NOMO-1 (cell line): ENCODE measurements at regions not wholly inside any gene's neighbourhood (a gene's known extent, or its start where the extent isn't known, plus 50 kb on each side); places are given as distances from the start of the nearest gene placed in this dataset.
A peak's percentile ranks its signal among the peaks of the same experiment; 100 is the strongest.

Source experiments
- DNase-seq, 2 experiments: peaks; one replicate each; lab custom pipeline; 2025; ENCODE audit not compliant: unreplicated experiment in 2 of 2; lab: John Stamatoyannopoulos, UW

DNA sequence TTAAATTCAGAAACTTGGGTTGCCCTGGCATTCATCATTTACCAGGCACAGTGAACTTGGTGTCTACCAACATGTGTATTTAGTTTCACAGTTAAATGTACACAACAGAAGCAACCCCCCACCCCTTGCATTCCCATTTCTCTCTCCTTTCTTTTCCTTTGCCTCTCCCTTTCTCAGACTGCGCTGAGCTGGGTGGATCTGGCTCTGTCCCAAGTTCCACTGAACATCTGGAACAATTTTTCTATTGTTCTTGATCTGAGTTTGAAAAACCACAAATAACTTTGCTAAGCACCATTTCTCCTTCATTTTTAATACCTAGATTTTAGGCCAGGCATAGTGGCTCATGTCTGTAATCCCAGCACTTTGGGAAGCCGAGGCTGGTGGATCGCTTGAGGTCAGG, 242.2 kb downstream of the ABHD5 start:
- no peak for DNase-seq

DNA sequence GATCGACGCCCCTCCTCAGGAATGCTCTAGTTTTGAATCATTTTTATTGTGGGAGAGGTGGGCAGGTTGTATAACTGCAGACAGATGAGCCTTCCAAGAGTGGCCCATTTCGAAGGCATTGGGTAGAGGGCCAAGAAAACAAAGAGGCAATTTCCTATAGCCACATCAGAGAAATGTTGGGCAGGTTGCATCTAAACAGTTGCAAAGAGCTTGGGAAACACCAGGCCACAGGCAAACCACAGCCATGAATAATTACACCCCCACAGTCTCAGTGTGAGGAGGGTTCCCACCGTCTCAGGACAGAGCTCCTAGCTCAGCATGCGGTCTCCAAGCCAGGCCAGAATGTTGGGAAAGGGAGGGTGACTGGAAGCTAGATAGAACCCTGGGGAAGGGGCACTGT, 257.3 kb downstream of the ABHD5 start:
- no peak for DNase-seq

DNA sequence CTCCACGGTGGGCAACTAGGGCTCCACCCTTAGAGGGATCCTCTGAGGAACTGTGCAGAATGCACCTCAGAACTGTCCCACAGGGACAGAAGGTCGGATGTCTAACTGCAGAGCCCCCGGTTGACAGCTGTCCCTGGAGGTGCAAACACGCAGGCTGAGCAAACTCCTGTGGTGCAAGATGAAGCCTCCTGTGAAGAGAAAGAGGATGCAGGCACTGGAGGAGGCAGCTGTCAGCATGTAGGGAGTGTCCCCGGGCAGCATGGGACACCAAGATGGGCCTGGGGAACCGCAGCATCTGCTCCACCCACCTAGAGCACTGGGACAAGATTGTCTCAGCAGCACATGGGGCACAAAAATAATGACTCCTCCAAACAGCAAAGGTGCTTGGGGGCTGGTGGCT, 258.9 kb downstream of the ABHD5 start:
- DNase-seq, result peak in 1 of 2 experiments; percentile 17

DNA sequence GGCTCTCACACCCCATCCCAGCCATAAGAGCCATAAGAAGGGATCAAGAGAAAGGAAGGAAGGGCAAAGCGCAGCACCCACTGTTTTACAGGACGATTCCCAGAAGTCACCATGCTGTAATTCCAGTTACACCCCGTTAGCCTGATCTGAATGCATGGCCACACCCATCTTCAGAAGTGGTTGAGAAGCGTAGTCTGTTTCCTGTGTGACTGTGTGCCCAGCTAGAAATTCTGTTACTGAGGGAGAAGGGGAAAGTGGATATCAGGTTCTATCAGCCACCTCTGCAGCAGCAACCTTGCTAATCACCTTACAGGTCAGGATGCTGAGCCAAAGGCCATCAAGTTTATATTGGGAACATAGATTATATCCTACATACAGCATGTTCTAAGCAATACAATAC, 260.0 kb downstream of the ABHD5 start:
- no peak for DNase-seq

DNA sequence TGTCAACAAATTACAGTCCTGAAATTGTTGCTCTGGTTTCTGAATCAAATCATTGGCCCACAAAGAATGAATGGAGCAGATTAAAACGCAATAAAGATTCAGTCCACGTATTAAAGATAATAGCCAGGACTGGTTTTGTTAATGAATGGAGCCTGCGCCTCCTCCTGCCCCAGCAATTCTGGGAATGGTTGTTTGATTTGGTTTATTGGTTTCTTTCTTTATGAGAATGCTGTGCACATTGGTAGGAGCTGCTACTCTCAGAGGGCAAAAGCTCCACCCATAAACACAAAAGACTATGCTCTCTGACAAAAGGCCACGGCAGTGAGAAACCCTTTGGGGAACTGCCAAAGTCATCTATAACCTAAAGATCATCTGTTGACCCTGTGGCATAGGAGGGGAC, 261.1 kb downstream of the ABHD5 start:
- DNase-seq, result no peak

DNA sequence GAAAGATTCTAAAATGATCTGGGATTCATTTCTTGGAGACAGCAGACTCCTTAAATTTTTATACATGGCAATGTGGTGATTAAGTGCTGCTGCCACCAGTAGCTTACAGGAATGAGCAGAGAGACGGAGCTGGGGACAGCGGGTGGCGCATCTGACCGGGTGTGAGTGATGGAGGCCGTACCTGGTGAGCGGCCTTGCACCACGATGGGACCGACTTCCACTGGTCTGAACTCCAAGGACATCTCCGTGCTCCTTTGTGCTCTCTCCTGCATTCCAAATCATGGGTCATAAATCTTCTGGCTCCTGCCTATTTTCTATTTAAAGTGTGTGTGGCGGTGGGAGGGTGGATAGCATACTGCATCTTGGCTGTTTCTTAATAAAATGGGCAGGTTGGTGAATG, 262.6 kb downstream of the ABHD5 start:
- no peak for DNase-seq

DNA sequence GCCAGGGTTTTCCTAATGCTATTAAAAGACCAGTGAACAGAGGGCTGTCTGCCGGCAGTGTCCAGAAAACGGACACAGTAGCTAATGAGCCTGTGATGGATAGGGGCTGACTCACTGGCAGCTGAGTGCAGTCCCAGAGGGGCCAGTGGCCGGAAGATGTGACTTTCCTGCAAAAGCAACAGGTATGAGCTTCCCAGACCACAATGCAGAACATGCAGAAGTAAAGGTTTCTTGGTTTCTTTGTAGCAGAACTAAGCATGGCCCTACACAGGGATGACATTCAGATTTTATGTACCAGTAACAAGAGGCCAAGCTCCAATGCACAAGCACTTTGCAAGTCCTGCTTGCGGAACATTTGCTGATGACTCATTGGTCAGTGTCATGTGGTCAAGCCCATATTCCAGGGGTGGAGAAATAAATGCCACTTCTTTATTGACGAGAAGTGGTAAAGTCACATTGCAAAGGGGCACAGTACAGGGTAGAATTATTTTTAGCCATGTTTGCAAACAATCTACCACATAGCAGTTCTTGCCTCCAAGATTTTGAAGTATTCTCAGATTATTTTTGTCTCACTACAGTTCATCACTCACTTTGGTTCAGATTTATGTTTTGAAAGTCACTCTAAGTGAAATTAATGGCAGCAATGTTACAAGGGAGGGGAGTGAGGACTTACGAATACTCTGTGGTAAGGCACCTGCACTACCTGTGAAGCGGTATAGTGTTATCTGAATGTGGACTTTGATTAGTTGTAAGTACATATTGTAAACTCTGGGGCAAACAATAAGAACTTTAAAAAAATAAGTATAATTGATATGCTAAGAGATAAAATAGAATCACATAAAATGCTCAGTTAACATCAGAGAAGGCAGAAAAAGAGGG, 263.3 kb downstream of the ABHD5 start:
- DNase-seq, result peak; percentile 79 to 91

DNA sequence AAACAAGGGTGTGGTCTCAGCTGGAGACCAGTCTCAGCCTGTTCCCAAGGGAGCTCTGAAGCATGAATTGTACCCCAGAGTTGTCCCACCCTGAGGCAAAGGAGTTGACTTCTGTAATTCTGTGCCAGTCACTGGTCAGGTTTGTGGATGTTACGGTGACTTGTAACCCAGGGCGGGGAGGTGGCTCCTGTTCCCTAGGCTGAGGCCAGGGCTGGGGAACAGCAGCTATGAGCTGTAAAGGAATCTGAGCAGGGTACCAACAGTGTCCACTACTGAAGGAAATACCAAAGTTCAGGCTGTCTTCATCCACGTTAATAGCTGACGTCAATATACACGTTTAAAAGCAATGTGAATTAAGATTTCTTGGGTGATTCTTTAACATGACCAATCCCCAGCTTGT, 266.2 kb downstream of the ABHD5 start:
- no peak for DNase-seq

DNA sequence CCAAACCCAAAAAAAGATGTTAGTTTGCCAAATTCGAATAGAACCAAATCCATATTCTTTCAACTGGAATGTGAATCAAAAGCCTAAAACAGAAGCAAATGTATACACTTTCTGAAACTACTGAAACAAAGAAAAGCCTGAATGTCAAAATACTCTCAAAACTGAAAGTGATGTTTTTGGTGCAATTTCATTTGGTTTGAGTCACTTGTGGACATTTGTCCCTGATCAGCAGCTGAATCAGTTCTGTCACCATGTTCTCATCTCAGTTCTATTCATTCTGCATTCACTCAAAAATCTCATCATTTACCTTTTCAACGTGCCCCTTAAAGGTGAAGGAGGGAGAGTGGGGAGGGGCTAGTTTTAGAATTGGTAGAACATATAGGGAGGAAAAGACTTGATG, 266.8 kb downstream of the ABHD5 start:
- no peak for DNase-seq

DNA sequence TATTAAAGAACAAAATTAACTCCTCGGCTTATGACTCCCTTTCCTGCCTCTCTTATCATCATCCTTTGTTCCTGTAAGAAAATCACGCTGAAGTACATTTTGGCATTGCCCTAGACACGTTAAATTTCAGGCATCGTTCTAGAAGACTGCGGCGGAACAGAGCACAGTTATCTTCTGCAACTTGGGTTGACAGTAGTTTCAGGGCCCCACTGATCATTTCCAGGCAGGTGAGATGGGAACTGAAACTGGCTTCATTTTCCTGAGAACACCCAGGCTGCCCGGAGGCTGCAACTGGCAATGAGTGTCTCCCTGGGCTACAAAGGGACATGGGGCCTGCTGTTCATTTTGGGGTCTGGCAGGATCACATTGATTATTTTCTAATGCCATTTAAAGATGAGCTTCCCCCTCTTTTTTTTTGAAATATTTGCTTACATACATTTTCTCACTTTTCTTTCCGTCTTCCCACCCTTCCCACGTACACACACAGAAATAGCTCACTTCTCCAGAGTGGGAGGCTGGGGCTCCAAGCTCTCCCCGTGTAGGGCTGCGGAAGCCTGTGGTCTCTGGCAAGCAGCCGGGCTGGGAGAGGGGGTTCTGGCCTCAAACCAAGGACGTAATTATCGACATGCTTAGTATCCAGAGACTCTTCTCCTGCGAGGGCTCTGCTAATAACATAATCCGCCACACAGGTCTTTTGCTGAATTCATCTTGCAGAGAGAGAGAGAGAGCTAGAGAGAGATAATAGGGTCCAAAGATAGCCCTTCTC, 267.4 kb downstream of the ABHD5 start:
- DNase-seq, result no peak

DNA sequence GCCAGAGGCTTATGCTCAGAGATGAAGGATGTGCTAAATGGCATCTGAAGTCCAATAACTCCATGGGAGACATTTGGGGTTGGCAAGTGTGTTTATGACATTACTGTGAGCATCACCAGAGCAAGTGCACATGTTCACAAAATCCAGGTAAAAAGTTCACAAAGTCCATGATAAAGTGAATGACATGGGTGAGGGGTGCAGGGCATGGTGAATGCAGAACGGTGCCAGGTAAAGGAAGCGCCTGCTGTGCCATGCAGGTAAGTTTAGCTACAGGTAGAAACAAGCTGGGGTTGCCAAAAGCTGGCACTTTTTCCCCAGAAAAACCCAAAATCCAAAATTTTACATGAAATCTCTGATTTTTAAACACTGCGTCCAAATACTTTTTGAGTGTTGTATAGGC, 268.2 kb downstream of the ABHD5 start:
- DNase-seq, result no peak

DNA sequence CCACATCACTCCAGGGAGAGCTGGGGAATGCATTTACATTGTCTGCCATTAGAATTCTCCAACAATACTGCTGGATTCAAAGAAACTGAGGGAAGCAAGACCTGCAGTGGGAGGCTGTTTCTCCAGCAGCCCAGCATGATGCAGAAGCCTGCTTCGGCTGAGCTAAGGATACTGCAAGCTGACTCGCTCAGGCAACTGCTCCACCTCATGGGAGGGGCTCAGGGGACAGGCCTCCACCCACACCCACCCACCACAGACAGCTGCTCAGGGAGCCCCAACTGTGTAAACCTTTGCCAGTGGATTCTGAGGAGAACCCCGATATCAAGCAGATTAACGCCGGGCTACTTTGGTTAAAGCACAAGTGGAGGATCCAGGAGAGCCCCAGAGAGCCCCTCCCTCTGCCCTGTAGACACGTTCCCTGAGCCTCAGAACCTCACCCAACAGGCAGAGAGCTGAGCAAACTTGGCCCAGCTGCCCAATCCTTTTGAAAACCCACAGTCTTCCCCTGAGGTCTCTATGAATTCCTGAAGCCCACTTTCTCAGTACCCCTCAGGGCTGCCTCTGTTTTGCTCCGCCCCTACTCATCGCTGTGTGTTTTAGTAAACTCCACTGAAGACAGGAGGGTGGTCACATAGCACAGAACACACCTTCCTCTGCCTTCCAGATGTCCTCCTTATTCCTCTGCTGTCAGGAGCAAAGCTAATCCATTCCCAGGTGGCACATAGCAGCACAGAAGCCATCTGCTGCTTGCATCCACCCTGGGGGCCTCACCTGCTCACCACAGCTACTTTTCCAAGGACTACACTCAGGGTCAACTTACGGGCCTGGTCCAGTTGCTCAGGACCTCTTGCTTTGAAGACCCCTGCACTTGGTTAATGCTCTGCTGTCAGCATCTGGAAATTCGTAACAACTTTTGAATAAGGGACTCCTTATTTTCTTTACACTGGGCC, 269.0 kb downstream of the ABHD5 start:
- no peak for DNase-seq

DNA sequence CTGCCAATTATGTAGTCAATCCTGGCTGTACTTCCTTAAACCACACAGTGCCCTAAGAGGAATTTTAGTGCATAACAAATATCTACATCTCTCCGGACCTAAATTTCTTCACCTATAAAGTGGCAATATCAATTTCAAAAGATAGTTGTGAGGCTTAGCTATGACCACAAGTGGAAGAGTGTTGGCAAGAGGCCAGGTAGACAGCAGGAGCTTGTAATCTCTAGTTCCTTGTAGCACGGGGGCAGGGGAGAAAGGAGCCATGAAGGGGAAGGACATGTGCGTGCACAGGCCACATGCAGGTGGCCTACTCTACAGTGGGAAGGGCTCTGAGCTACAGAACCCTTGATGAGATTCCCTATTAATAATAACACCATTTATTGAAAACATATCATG, 269.7 kb downstream of the ABHD5 start:
- peak; percentile 30 to 46 for DNase-seq

DNA sequence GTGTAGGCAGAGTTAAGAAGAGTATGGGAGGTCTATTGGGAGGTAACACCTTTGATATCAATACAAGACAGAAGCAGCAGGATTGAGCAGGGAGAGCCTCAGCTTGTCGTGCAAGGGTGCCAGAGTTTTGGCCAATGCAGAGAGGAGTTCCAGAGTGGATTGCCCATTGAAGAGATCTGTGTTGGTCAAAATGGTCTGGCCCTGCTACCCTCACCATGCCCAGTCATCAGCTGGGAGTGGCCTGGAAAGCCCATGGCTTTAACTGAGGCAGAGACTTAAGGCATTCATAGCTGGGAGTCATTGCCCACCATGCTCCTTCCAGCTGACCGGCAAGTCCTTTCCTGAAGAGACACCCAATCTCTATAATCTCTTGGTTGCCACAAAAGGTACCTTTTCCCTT, 271.3 kb downstream of the ABHD5 start:
- DNase-seq, result no peak

DNA sequence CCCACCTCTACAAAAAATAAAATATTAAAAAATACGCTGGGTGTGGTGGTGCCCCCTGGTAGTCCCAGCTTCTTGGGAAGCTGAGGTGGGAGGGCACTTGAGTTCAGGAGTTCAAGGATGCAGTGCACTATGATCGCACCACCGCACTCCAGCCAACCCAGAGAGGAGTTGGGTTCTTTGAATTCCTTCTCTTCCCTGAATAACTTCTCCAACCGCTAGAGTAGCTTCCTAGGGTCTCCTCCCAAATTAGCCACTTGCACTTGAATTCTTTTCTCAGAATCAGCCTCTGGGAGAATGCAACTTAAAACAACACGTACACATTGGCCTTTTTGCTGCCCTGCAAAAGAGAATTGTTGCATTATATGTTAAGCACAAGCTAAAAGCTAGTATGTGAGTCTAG, 272.5 kb downstream of the ABHD5 start:
- no peak for DNase-seq

DNA sequence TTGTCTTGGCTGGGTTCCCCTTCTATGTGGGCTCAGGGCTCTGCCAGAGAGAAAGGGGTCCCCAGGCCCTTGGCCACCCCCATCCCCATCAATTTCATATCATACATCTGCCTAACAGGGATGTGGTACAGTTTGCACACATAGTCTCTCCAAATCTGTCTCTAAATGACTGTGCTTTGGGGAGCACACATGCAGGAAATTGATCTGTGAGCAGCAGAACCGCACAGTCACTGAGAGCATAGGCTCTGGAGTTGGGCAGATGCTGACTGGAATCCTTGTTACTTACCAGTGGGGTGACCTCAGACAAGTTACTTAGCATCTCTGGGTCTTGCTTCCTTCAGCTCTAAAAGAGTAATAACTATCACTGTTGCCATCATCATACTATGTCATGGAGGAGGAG, 273.9 kb downstream of the ABHD5 start:
- no peak for DNase-seq

DNA sequence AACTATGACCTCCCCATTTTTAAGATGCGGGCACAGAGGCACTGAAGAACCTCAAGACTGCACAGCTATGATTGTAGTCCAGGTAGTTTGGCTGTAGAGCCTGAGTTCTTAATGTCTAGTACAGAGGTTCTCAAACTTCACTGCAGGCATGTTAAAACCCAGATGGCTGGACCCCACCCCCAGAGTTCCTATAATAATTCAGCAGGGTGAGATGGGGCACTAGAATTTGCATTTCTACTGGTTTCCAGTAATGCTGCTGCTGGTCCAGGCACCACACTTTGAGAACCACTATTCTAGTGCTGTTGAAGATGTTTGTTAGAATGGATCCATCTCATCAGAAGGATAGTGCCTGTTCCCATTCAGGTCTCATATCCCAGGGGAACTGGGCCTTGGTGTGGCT, 274.9 kb downstream of the ABHD5 start:
- no peak for DNase-seq

DNA sequence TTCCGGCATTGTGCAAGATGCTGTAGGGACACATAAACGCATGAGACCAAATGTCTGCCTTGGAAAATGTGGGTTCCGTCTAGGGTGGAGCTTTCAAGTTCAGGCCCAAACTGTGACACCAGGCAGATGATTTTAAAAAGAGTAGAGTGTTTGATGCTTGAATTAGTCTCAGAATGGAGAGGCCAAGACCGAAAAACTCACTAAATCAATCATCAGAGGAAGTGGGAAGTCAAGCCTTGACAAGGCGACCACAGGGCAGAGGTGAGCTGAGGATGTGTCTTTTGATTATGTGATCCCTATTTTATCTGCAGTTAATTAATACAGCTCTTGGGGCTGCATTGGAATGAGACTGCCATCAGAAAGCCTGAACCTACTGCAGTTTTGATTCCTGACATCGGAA, 275.4 kb downstream of the ABHD5 start:
- DNase-seq, result no peak

DNA sequence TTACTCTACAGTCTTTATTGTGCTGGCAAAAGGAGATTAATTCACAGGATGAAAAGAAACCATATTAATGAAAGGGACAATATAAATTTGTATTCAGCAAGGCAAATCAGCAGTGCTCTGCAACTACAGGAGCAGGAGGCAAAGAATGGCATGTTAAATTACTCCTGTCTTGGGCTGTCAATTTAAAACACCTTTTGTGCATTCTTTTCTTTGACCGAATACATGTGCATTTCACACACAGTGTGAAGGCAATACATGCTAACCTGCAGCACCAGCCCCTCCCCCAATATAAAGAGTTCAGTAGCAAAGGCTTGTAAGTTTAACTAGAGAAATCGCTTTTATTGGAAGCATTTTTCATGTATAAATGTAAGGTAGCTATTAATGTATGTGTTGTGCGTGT, 275.2 kb upstream of the TOPAZ1 start:
- no peak for DNase-seq

DNA sequence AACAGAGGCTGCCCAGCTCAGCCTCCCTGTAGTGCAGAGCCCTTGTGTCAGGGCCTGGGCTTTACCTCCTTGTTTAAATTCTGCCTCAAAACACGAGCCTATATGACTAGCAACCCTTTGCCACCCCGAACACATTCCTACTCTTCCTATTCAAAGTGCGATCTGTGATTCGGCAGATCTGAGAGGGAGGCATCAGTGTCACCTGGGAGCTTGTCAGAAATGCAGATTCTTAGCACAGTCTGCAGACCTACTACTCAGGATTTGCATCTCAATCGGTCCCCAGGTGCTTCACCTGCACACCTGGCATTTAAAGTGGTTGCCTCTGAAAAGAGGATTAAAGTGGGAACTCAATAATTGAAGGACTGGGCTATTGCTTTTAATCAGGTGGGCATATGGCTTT, 273.2 kb upstream of the TOPAZ1 start:
- no peak for DNase-seq

DNA sequence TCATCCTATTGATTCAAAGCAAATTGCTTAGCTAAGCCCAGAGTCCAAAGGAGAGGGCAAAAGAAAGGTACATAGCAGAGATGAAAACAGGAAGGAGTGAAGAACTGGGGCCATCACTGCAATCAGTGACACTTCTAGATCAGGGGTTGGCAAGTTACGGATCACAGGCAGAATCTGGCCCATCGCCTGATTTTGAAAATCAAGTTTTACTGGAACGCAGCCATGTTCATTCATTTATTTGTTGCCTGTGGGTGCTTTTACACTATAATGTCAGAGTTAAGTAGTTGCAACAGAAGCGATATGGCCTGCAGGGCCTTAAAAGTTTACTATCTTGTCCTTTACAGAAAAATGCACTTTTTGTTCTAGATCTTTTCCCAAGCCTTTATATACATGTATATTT, 271.7 kb upstream of the TOPAZ1 start:
- no peak for DNase-seq
